ENCODE measurements at regions not wholly inside any gene's neighbourhood (a gene's known extent, or its start where the extent isn't known, plus 50 kb on each side); places are given as distances from the start of the nearest gene placed in this dataset.

- TF ChIP-seq SP1 (IDR thresholded peaks at IDR 0.05): no peak
- TF ChIP-seq FOXM1 (IDR thresholded peaks at IDR 0.05; ENCODE audit: borderline replicate concordance): no peak
- TF ChIP-seq HDGF (IDR thresholded peaks at IDR 0.05; ENCODE audit: borderline replicate concordance): no peak
- TF ChIP-seq FOXA1 (IDR thresholded peaks at IDR 0.05): no peak
- no peak for TF ChIP-seq PKNOX1 (IDR thresholded peaks at IDR 0.05)
- TF ChIP-seq TARDBP (IDR thresholded peaks at IDR 0.05): no peak
- TF ChIP-seq BHLHE40 (IDR thresholded peaks at IDR 0.05; ENCODE audit: borderline replicate concordance): no peak
- TF ChIP-seq ARNT (IDR thresholded peaks at IDR 0.05): no peak
- TF ChIP-seq CTBP1 (IDR thresholded peaks at IDR 0.05; ENCODE audit: borderline replicate concordance): no peak
- TF ChIP-seq ELF4 (IDR thresholded peaks at IDR 0.05): no peak
- TF ChIP-seq LEF1 (IDR thresholded peaks at IDR 0.05; ENCODE audit: borderline replicate concordance): no peak
- TF ChIP-seq NFRKB (IDR thresholded peaks at IDR 0.05): no peak
- TF ChIP-seq FOXK2 (IDR thresholded peaks at IDR 0.05): no peak
- CTCF ChIA-PET: no interaction called here
- DNase-seq (ENCODE audit: extremely low spot score): no peak
- POLR2A ChIA-PET: no interaction called here
Measured at GRCh38 chr6:126107475-126108166, 121.3 kb downstream of the TRMT11 start.

- no peak for DNase-seq (ENCODE audit: extremely low spot score)
- TF ChIP-seq ELF4 (IDR thresholded peaks at IDR 0.05) (no peak), ZNF384 (IDR thresholded peaks at IDR 0.05) (no peak), FOXK2 (IDR thresholded peaks at IDR 0.05) (no peak), SUZ12 (IDR thresholded peaks at IDR 0.05) (no peak), PKNOX1 (IDR thresholded peaks at IDR 0.05) (no peak), FOXM1 (IDR thresholded peaks at IDR 0.05; ENCODE audit: borderline replicate concordance) (no peak), NFRKB (IDR thresholded peaks at IDR 0.05) (no peak), ARNT (IDR thresholded peaks at IDR 0.05) (no peak), FOXA1 (IDR thresholded peaks at IDR 0.05) (no peak), SP1 (IDR thresholded peaks at IDR 0.05) (no peak), L3MBTL2 (conservative IDR thresholded peaks at IDR 0.05) (no peak), BHLHE40 (IDR thresholded peaks at IDR 0.05; ENCODE audit: borderline replicate concordance) (no peak)
- CTCF ChIA-PET: no interaction called here
- POLR2A ChIA-PET: no interaction called here
Measured at GRCh38 chr6:126110512-126111270, 124.4 kb downstream of the TRMT11 start.

GRCh38 chr6:126111327-126111726 is 125.0 kb downstream of the TRMT11 start:
- TF ChIP-seq HDGF (IDR thresholded peaks at IDR 0.05; ENCODE audit: borderline replicate concordance) (no peak), ELF4 (IDR thresholded peaks at IDR 0.05) (no peak), PKNOX1 (IDR thresholded peaks at IDR 0.05) (no peak), L3MBTL2 (conservative IDR thresholded peaks at IDR 0.05) (no peak), ZNF384 (IDR thresholded peaks at IDR 0.05) (no peak), FOXK2 (IDR thresholded peaks at IDR 0.05) (no peak), TARDBP (IDR thresholded peaks at IDR 0.05) (no peak), ARNT (IDR thresholded peaks at IDR 0.05) (no peak), NFRKB (IDR thresholded peaks at IDR 0.05) (no peak), FOXA1 (IDR thresholded peaks at IDR 0.05) (no peak), BHLHE40 (IDR thresholded peaks at IDR 0.05; ENCODE audit: borderline replicate concordance) (no peak), SUZ12 (IDR thresholded peaks at IDR 0.05) (no peak), CTBP1 (IDR thresholded peaks at IDR 0.05; ENCODE audit: borderline replicate concordance) (no peak), SP1 (IDR thresholded peaks at IDR 0.05) (no peak), FOXM1 (IDR thresholded peaks at IDR 0.05; ENCODE audit: borderline replicate concordance) (no peak), LEF1 (IDR thresholded peaks at IDR 0.05; ENCODE audit: borderline replicate concordance) (no peak)
- CTCF ChIA-PET: no interaction called here
- DNase-seq (ENCODE audit: extremely low spot score): no peak
- POLR2A ChIA-PET: no interaction called here

GRCh38 chr6:126112171-126112632 is 125.9 kb downstream of the TRMT11 start:
- ChIA-PET CTCF (interaction anchor here (0.6 kb wide), 1 partner anchor 41 kb away, joined by 3 read pairs; no protein-coding TSS in a partner anchor), POLR2A (no interaction called here)
- no peak for DNase-seq (ENCODE audit: extremely low spot score)
- TF ChIP-seq FOXK2 (IDR thresholded peaks at IDR 0.05) (no peak), BHLHE40 (IDR thresholded peaks at IDR 0.05; ENCODE audit: borderline replicate concordance) (no peak), L3MBTL2 (conservative IDR thresholded peaks at IDR 0.05) (no peak), ELF4 (IDR thresholded peaks at IDR 0.05) (no peak), FOXA1 (IDR thresholded peaks at IDR 0.05) (no peak), PKNOX1 (IDR thresholded peaks at IDR 0.05) (no peak), ZNF384 (IDR thresholded peaks at IDR 0.05) (no peak), SUZ12 (IDR thresholded peaks at IDR 0.05) (no peak), SP1 (IDR thresholded peaks at IDR 0.05) (no peak), ARNT (IDR thresholded peaks at IDR 0.05) (no peak), CTBP1 (IDR thresholded peaks at IDR 0.05; ENCODE audit: borderline replicate concordance) (no peak), FOXM1 (IDR thresholded peaks at IDR 0.05; ENCODE audit: borderline replicate concordance) (no peak), LEF1 (IDR thresholded peaks at IDR 0.05; ENCODE audit: borderline replicate concordance) (no peak), NFRKB (IDR thresholded peaks at IDR 0.05) (no peak), TARDBP (IDR thresholded peaks at IDR 0.05) (no peak), HDGF (IDR thresholded peaks at IDR 0.05; ENCODE audit: borderline replicate concordance) (no peak)

GRCh38 chr6:126113261-126113660 is 126.9 kb downstream of the TRMT11 start:
- CTCF ChIA-PET: no interaction called here
- POLR2A ChIA-PET: no interaction called here
- DNase-seq (ENCODE audit: extremely low spot score): no peak
- no peak for TF ChIP-seq FOXK2 (IDR thresholded peaks at IDR 0.05)
- TF ChIP-seq BHLHE40 (IDR thresholded peaks at IDR 0.05; ENCODE audit: borderline replicate concordance): no peak
- no peak for TF ChIP-seq NFRKB (IDR thresholded peaks at IDR 0.05)
- no peak for TF ChIP-seq FOXA1 (IDR thresholded peaks at IDR 0.05)
- TF ChIP-seq PKNOX1 (IDR thresholded peaks at IDR 0.05): no peak
- TF ChIP-seq ELF4 (IDR thresholded peaks at IDR 0.05): no peak
- no peak for TF ChIP-seq FOXM1 (IDR thresholded peaks at IDR 0.05; ENCODE audit: borderline replicate concordance)
- no peak for TF ChIP-seq CTBP1 (IDR thresholded peaks at IDR 0.05; ENCODE audit: borderline replicate concordance)
- TF ChIP-seq TARDBP (IDR thresholded peaks at IDR 0.05): no peak
- no peak for TF ChIP-seq SP1 (IDR thresholded peaks at IDR 0.05)
- no peak for TF ChIP-seq SUZ12 (IDR thresholded peaks at IDR 0.05)
- no peak for TF ChIP-seq HDGF (IDR thresholded peaks at IDR 0.05; ENCODE audit: borderline replicate concordance)
- no peak for TF ChIP-seq LEF1 (IDR thresholded peaks at IDR 0.05; ENCODE audit: borderline replicate concordance)
- no peak for TF ChIP-seq L3MBTL2 (conservative IDR thresholded peaks at IDR 0.05)
- TF ChIP-seq ARNT (IDR thresholded peaks at IDR 0.05): no peak
- no peak for TF ChIP-seq ZNF384 (IDR thresholded peaks at IDR 0.05)
